ENCODE measurements at regions not wholly inside any gene's neighbourhood (a gene's known extent, or its start where the extent isn't known, plus 50 kb on each side); places are given as distances from the start of the nearest gene placed in this dataset.

DNA sequence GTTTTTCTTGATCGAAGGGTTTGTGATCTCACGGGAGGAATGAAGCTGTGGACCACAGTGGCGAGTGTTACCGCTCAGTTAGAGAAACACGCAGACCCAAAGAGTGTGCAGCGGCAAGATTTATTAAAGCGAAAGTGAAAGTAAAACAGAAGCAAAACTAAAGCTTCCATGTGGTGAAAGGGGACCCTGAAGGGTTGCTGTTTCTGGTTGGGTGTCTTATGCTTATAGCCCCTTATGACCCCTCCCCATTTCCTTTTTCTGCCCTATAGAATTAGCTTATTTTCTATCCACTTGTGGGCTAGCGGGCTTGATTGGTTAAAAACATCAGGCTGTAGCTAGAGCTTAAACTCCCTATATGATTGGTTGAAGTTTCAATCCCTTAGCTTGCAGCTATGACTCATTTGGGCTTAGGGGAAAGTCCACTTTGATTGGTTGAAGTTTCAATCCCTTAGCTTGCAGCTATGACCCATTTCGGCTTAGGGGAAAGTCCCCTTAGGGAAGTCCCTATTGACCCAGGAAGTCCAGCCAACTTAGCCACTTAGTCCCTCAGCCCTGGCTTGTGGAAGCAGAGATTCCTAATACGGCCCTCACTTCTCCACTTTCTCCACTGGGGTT lies 171.2 kb upstream of the NWD2 start:
- no peak overlapping the region for H3K4me3 ChIP-seq (ENCODE audit: low read length)
- no peaks in the 10 kb centered on the region for H4K20me1 ChIP-seq (ENCODE audit: control insufficient read depth, insufficient read depth, low read depth, low read length)
- H3K27ac ChIP-seq (ENCODE audit: low read depth, low read length) = no peak overlapping the region
- H3K27me3 ChIP-seq (ENCODE audit: control insufficient read depth, low read length) = no peaks in the 10 kb centered on the region
- no peaks in the 10 kb centered on the region for H3K4me1 ChIP-seq (ENCODE audit: control insufficient read depth, low read length)
- H3K4me2 ChIP-seq (ENCODE audit: low read length) = no peak overlapping the region
- no peaks in the 10 kb centered on the region for H3K9me3 ChIP-seq (ENCODE audit: control insufficient read depth, insufficient read depth, low read length)
- H3K9me2 ChIP-seq (replicated peaks; ENCODE audit: control insufficient read depth, low read length) = no peaks in the 10 kb centered on the region
- no peaks in the 10 kb centered on the region for H3K79me2 ChIP-seq (ENCODE audit: control insufficient read depth, low read length)
- no peaks in the 10 kb centered on the region for H3K36me3 ChIP-seq (ENCODE audit: control insufficient read depth, low read length)
- no peaks in the 10 kb centered on the region for H3F3A ChIP-seq (ENCODE audit: control insufficient read depth, insufficient read depth)
- TF ChIP-seq EZH2phosphoT487 (IDR thresholded peaks at IDR 0.05; ENCODE audit: borderline replicate concordance, low read length) = no peak
- TF ChIP-seq, protein P1, sequence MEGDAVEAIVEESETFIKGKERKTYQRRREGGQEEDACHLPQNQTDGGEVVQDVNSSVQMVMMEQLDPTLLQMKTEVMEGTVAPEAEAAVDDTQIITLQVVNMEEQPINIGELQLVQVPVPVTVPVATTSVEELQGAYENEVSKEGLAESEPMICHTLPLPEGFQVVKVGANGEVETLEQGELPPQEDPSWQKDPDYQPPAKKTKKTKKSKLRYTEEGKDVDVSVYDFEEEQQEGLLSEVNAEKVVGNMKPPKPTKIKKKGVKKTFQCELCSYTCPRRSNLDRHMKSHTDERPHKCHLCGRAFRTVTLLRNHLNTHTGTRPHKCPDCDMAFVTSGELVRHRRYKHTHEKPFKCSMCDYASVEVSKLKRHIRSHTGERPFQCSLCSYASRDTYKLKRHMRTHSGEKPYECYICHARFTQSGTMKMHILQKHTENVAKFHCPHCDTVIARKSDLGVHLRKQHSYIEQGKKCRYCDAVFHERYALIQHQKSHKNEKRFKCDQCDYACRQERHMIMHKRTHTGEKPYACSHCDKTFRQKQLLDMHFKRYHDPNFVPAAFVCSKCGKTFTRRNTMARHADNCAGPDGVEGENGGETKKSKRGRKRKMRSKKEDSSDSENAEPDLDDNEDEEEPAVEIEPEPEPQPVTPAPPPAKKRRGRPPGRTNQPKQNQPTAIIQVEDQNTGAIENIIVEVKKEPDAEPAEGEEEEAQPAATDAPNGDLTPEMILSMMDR (IDR thresholded peaks at IDR 0.05; ENCODE audit: low read depth, low read length, poor library complexity, severe bottlenecking) = no peak

DNA sequence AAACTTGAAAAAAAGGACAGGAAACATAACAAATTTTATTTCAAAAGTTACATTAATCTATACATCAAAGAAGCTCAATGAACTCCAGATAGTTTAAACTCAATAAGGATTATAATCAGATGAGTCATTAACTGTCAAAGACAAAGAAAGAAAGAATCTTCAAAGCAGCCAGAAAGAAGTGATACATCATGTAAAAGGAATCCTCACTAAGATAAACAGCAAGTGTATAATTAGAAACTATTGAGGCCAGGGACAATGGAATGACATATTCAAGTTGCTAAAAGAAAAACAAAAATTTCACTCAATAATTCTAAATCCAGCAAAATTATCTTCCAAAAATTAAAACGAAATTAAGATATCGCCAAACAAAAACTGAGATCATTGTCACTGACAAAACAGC lies 161.6 kb upstream of the NWD2 start:
- Histone ChIP-seq H3K4me1 (ENCODE audit: control insufficient read depth, low read length) (no peaks in the 10 kb centered on the region), H3K4me2 (ENCODE audit: low read length) (no peak overlapping the region), H3K79me2 (ENCODE audit: control insufficient read depth, low read length) (no peaks in the 10 kb centered on the region), H3K9me3 (ENCODE audit: control insufficient read depth, insufficient read depth, low read length) (no peaks in the 10 kb centered on the region), H3K36me3 (ENCODE audit: control insufficient read depth, low read length) (no peaks in the 10 kb centered on the region), H3K27me3 (ENCODE audit: control insufficient read depth, low read length) (no peaks in the 10 kb centered on the region), H3K9me2 (replicated peaks; ENCODE audit: control insufficient read depth, low read length) (no peaks in the 10 kb centered on the region), H3K27ac (ENCODE audit: low read depth, low read length) (no peak overlapping the region), H4K20me1 (ENCODE audit: control insufficient read depth, insufficient read depth, low read depth, low read length) (no peaks in the 10 kb centered on the region), H3F3A (ENCODE audit: control insufficient read depth, insufficient read depth) (no peaks in the 10 kb centered on the region), H3K4me3 (ENCODE audit: low read length) (no peak overlapping the region)
- TF ChIP-seq, protein P1 (IDR thresholded peaks at IDR 0.05; ENCODE audit: low read depth, low read length, poor library complexity, severe bottlenecking) = no peak
- TF ChIP-seq EZH2phosphoT487 (IDR thresholded peaks at IDR 0.05; ENCODE audit: borderline replicate concordance, low read length) = no peak

DNA sequence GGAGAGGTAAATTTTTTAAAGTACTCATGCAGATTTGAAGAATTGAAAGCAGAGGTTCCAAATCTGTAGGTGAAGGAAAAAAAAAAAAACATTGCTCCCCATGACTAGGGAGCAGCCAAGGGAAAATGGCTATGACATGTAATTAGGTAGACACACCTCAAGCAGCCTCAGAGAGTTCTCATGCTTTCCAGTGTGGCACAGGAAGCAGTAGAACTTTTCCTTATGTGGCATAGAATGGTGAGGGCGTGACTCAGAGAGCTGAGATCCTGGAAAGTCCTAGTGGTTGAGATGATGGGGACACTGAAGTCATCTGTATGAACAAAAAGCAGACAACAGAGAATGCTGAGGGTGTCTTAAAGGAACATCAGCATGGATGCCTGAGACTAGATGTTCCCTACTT lies 148.6 kb upstream of the NWD2 start:
- H3K4me1 ChIP-seq (ENCODE audit: control insufficient read depth, low read length) = no peaks in the 10 kb centered on the region
- H3K4me2 ChIP-seq (ENCODE audit: low read length) = no peak overlapping the region
- H3K79me2 ChIP-seq (ENCODE audit: control insufficient read depth, low read length) = no peaks in the 10 kb centered on the region
- H3K4me3 ChIP-seq (ENCODE audit: low read length) = no peak overlapping the region
- no peak overlapping the region for H3K27ac ChIP-seq (ENCODE audit: low read depth, low read length)
- no peaks in the 10 kb centered on the region for H4K20me1 ChIP-seq (ENCODE audit: control insufficient read depth, insufficient read depth, low read depth, low read length)
- H3K9me3 ChIP-seq (ENCODE audit: control insufficient read depth, insufficient read depth, low read length) = no peaks in the 10 kb centered on the region
- TF ChIP-seq, protein P1 (IDR thresholded peaks at IDR 0.05; ENCODE audit: low read depth, low read length, poor library complexity, severe bottlenecking) = no peak
- no peak for TF ChIP-seq EZH2phosphoT487 (IDR thresholded peaks at IDR 0.05; ENCODE audit: borderline replicate concordance, low read length)
- no peaks in the 10 kb centered on the region for H3K36me3 ChIP-seq (ENCODE audit: control insufficient read depth, low read length)
- H3K9me2 ChIP-seq (replicated peaks; ENCODE audit: control insufficient read depth, low read length) = no peaks in the 10 kb centered on the region
- H3K27me3 ChIP-seq (ENCODE audit: control insufficient read depth, low read length) = no peaks in the 10 kb centered on the region
- H3F3A ChIP-seq (ENCODE audit: control insufficient read depth, insufficient read depth) = no peaks in the 10 kb centered on the region
